ENCODE measurements at regions not wholly inside any gene's neighbourhood (a gene's known extent, or its start where the extent isn't known, plus 50 kb on each side); places are given as distances from the start of the nearest gene placed in this dataset.

- Mint-ChIP-seq H3K9me3 (peaks cover 6% of the 10 kb centered on the region), H3K27ac (no peak overlapping the region), H3K4me3 (no peak overlapping the region), H3K36me3 (no peaks in the 10 kb centered on the region), H3K27me3 (ENCODE audit: low read depth) (peaks cover 33% of the 10 kb centered on the region), H3K4me1 (no peaks in the 10 kb centered on the region)
- TF ChIP-seq CTCF (IDR thresholded peaks at IDR 0.05; ENCODE audit: unreplicated experiment): no peak
- DNase-seq (ENCODE audit: low spot score in 2 of 2, unreplicated experiment in 2 of 2): no peak
Observed at GRCh38 chr1:14546416-14546815, 52.1 kb upstream of the KAZN start.

Measured in mesothelial cell of epicardium (in vitro differentiated cells).